IMR-90 (cell line): ENCODE measurements at regions not wholly inside any gene's neighbourhood (a gene's known extent, or its start where the extent isn't known, plus 50 kb on each side); places are given as distances from the start of the nearest gene placed in this dataset.

Source experiments
- ATAC-seq: fragments of 200-7000 bp; cut with Tn5 transposase; 2 replicates; pipeline ENCODE4 v1.9.1; 2020; ENCODE audit warnings: low read depth, mild to moderate bottlenecking, moderate library complexity
- BruUV-seq: library from RNA; stranded (reverse); fragments of 400-500 nt; replicated peaks from 2 replicates; lab custom pipeline; 2021; lab: Mats Ljungman, UMichigan
- CTCF ChIA-PET: fragments of 300-600 bp; formaldehyde crosslinking; extraction: SDS; loops from one replicate; lab custom pipeline; 2021; ENCODE audit warnings: antibody characterized with exemption; lab: Yijun Ruan, JAX
- POLR2A ChIA-PET: fragments of 300-600 bp; sonication (Branson Sonifier 250); formaldehyde crosslinking; loops from one replicate; lab custom pipeline; 2022; ENCODE audit warnings: antibody characterized with exemption; ENCODE audit not compliant: unreplicated experiment; lab: Charles Lee
- DNase-seq: peaks from one replicate; pipeline ENCODE4 v3.0.0; 2013
- H2AFZ ChIP-seq: replicated peaks from 2 replicates; pipeline ENCODE3; 2013; ENCODE audit warnings: low read length, mild to moderate bottlenecking; ENCODE audit not compliant: poor library complexity
- H2AK5ac ChIP-seq: 2 replicates; pipeline ENCODE4 v1.6.1; 2013; ENCODE audit warnings: low read depth, low read length, inconsistent platforms
- H2AK9ac ChIP-seq: replicated peaks from 2 replicates; pipeline ENCODE3; 2013; ENCODE audit warnings: mild to moderate bottlenecking, low read depth, low read length, moderate library complexity; ENCODE audit not compliant: poor library complexity
- H2BK120ac ChIP-seq: 2 replicates; pipeline ENCODE4 v1.6.1; 2013; ENCODE audit warnings: low read depth, low read length, inconsistent platforms
- H2BK15ac ChIP-seq: 3 replicates; pipeline ENCODE4 v1.6.1; 2013; ENCODE audit warnings: low read depth, low read length, inconsistent platforms
- H2BK20ac ChIP-seq: 2 replicates; pipeline ENCODE4 v1.6.1; 2013; ENCODE audit warnings: low read depth, mild to moderate bottlenecking, inconsistent platforms, low read length, moderate library complexity
- H2BK5ac ChIP-seq: 2 replicates; pipeline ENCODE4 v1.6.1; 2013; ENCODE audit warnings: mild to moderate bottlenecking, low read depth, low read length, inconsistent platforms; ENCODE audit not compliant: poor library complexity, severe bottlenecking
- H3K14ac ChIP-seq: replicated peaks from 2 replicates; pipeline ENCODE4 v1.6.1; 2013; ENCODE audit warnings: low read depth, low read length, inconsistent platforms
- H3K18ac ChIP-seq: 2 replicates; pipeline ENCODE4 v1.6.1; 2013; ENCODE audit warnings: low read depth, low read length, control low read depth
- H3K23ac ChIP-seq: 2 replicates; pipeline ENCODE4 v1.6.1; 2013; ENCODE audit warnings: low read depth, low read length, inconsistent platforms
- H3K27ac ChIP-seq: 2 replicates; pipeline ENCODE4 v1.5.1; 2013; ENCODE audit warnings: mild to moderate bottlenecking, control low read depth, low read length; ENCODE audit not compliant: insufficient read depth
- H3K27me3 ChIP-seq: 2 replicates; pipeline ENCODE4 v1.6.1; 2013; ENCODE audit warnings: low read length; ENCODE audit not compliant: control insufficient read depth, insufficient read depth
- H3K36me3 ChIP-seq: 2 replicates; pipeline ENCODE4 v1.6.1; 2013; ENCODE audit warnings: low read length, mixed read lengths; ENCODE audit not compliant: control insufficient read depth, insufficient read depth
- H3K4ac ChIP-seq: 2 replicates; pipeline ENCODE4 v1.6.1; 2013; ENCODE audit warnings: low read depth, low read length, inconsistent platforms
- H3K4me1 ChIP-seq: 2 replicates; pipeline ENCODE4 v1.6.1; 2013; ENCODE audit warnings: low read length, mixed read lengths; ENCODE audit not compliant: control insufficient read depth, insufficient read depth
- H3K4me2 ChIP-seq: 2 replicates; pipeline ENCODE4 v1.6.1; 2013; ENCODE audit warnings: low read depth, mild to moderate bottlenecking, control low read depth, low read length, moderate library complexity
- H3K4me3 ChIP-seq: 2 replicates; pipeline ENCODE4 v1.5.1; 2013; ENCODE audit warnings: low read depth, mild to moderate bottlenecking, control low read depth, low read length, moderate library complexity; ENCODE audit not compliant: insufficient read depth
- H3K56ac ChIP-seq: 2 replicates; pipeline ENCODE4 v1.6.1; 2013; ENCODE audit warnings: low read length, inconsistent platforms; ENCODE audit not compliant: insufficient read depth; ENCODE audit errors: extremely low read depth
- H3K79me1 ChIP-seq, 2 experiments: 2 replicates each; pipeline ENCODE4 v1.6.1; 2013; ENCODE audit warnings: low read length in 2 of 2, inconsistent platforms in 1 of 2, low read depth in 1 of 2
- H3K9ac ChIP-seq: 2 replicates; pipeline ENCODE4 v1.6.1; 2013; ENCODE audit warnings: low read depth, low read length, control low read depth
- H3K9me1 ChIP-seq: 2 replicates; pipeline ENCODE4 v1.6.1; 2013; ENCODE audit warnings: low read length, inconsistent platforms; ENCODE audit not compliant: insufficient read depth
- H3K9me3 ChIP-seq: 2 replicates; pipeline ENCODE4 v1.6.1; 2013; ENCODE audit warnings: low read length; ENCODE audit not compliant: control insufficient read depth, insufficient read depth
- H4K20me1 ChIP-seq: 2 replicates; pipeline ENCODE4 v1.6.1; 2013; ENCODE audit warnings: low read length, inconsistent platforms; ENCODE audit not compliant: insufficient read depth
- H4K5ac ChIP-seq: 2 replicates; pipeline ENCODE4 v1.6.1; 2013; ENCODE audit warnings: mild to moderate bottlenecking, low read depth, low read length, control low read depth
- H4K8ac ChIP-seq, 2 experiments: 2 replicates each; pipeline ENCODE4 v1.6.1; 2013; ENCODE audit warnings: low read depth in 2 of 2, low read length in 2 of 2, control low read depth in 1 of 2, inconsistent platforms in 1 of 2
- H4K91ac ChIP-seq: 2 replicates; pipeline ENCODE4 v1.6.1; 2013; ENCODE audit warnings: low read depth, low read length, inconsistent platforms; ENCODE audit not compliant: insufficient read depth
- CEBPB ChIP-seq: IDR thresholded peaks from 2 replicates; pipeline ENCODE4 v1.6.1; 2012; ENCODE audit warnings: low read depth, low read length, improper control_type of control experiment
- MXI1 ChIP-seq: IDR thresholded peaks from 2 replicates; pipeline ENCODE4 v1.6.1; 2012; ENCODE audit warnings: low read depth, mild to moderate bottlenecking, low read length, moderate library complexity, borderline replicate concordance
- RFX5 ChIP-seq: IDR thresholded peaks from 2 replicates; pipeline ENCODE4 v1.8.0; 2012; ENCODE audit warnings: low read depth, mild to moderate bottlenecking, low read length, moderate library complexity
- WGBS, 2 experiments: methylation state at CpG; one replicate each; pipeline versions ENCODE4 v1.1.5 to v1.1.7; 2013; ENCODE audit warnings: missing lambda C conversion rate in 2 of 2; ENCODE audit not compliant: insufficient read length in 1 of 2; ENCODE audit errors: extremely low coverage in 2 of 2; 5-methylcytosine and 5-hydroxymethylcytosine counted together
- dilution Hi-C: fragments of 300-500 bp; cut with HindIII; formaldehyde crosslinking; loops from one replicate; pipeline ENCODE4 v1.14.3; 2018; ENCODE audit warnings: low sequenced_read_pairs; ENCODE audit not compliant: unreplicated experiment
- in situ Hi-C: fragments of 300-500 bp; cut with MboI; formaldehyde crosslinking; loops from 3 replicates; pipeline ENCODE4 v1.14.3; 2019; ENCODE audit warnings: low sequenced_read_pairs, inconsistent platforms, mixed read lengths
- intact Hi-C: fragments of 100-400 bp; cut with micrococcal nuclease; formaldehyde crosslinking; loops from 2 replicates; pipeline ENCODE4 v1.10.0; 2022

DNA sequence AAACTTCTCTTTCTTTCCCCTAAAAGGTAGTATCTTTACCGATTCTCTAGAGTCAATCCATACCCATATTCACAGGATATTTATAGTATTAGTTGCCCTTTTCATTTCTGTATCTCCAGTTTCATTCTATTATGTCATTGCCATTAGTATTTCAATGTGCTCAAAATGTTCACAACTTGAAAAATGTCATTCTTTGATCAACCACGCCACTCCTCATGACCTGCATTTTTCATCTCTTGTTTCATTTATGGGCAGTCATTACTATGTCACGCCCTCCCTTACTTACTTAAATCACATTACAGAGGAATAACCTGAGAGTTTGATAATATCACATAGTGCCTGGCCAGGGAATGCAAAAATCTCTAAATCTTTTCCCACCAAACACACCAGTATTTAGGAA lies 427.3 kb upstream of the GJE1 start:
- CTCF ChIA-PET: no interaction called here
- no peak overlapping the region for H3K4me2 ChIP-seq
- H3K4ac ChIP-seq: no peak overlapping the region
- no peak overlapping the region for H2AFZ ChIP-seq
- H3K27ac ChIP-seq: no peak overlapping the region
- no peaks in the 10 kb centered on the region for H3K9me1 ChIP-seq
- H2AK5ac ChIP-seq: no peak overlapping the region
- H2BK120ac ChIP-seq: no peak overlapping the region
- no peak overlapping the region for H3K14ac ChIP-seq
- dilution Hi-C loops: no loop called here
- H4K8ac ChIP-seq: no peak overlapping the region
- no peaks in the 10 kb centered on the region for H4K20me1 ChIP-seq
- BruUV-seq: no TSS peak
- H3K27me3 ChIP-seq: no peaks in the 10 kb centered on the region
- no peak overlapping the region for H2BK15ac ChIP-seq
- no peak overlapping the region for H3K56ac ChIP-seq
- ATAC-seq: no peak
- no CpG with 5 or more reads among the region's 3 CpGs for WGBS, 2 experiments
- H3K18ac ChIP-seq: no peak overlapping the region
- POLR2A ChIA-PET: no interaction called here
- H3K79me1 ChIP-seq: no peaks in the 10 kb centered on the region
- no peak overlapping the region for H3K23ac ChIP-seq
- no peaks in the 10 kb centered on the region for H3K9me3 ChIP-seq
- in situ Hi-C loops: no loop called here
- H2AK9ac ChIP-seq: no peak overlapping the region
- intact Hi-C loops: no loop called here
- no peaks in the 10 kb centered on the region for H3K36me3 ChIP-seq
- H3K4me1 ChIP-seq: no peaks in the 10 kb centered on the region
- H2BK5ac ChIP-seq: no peak overlapping the region
- no peak overlapping the region for H3K4me3 ChIP-seq
- H4K5ac ChIP-seq: no peak overlapping the region
- H2BK20ac ChIP-seq: no peak overlapping the region
- H3K9ac ChIP-seq: no peak overlapping the region
- TF ChIP-seq CEBPB: no peak
- no peak for TF ChIP-seq MXI1
- TF ChIP-seq RFX5: no peak
- DNase-seq: no peak
- no peak overlapping the region for H4K91ac ChIP-seq
